SH-SY5Y (cell line): ENCODE measurements at regions not wholly inside any gene's neighbourhood (a gene's known extent, or its start where the extent isn't known, plus 50 kb on each side); places are given as distances from the start of the nearest gene placed in this dataset.

Experiments
- GATA2 ChIP-seq: IDR thresholded peaks from 2 replicates; pipeline ENCODE4 v1.6.1; 2011; ENCODE audit warnings: mild to moderate bottlenecking, low read depth, low read length
- GATA3 ChIP-seq: IDR thresholded peaks from 2 replicates; pipeline ENCODE4 v1.6.1; 2011; ENCODE audit warnings: low read depth, mild to moderate bottlenecking, low read length, moderate library complexity

DNA sequence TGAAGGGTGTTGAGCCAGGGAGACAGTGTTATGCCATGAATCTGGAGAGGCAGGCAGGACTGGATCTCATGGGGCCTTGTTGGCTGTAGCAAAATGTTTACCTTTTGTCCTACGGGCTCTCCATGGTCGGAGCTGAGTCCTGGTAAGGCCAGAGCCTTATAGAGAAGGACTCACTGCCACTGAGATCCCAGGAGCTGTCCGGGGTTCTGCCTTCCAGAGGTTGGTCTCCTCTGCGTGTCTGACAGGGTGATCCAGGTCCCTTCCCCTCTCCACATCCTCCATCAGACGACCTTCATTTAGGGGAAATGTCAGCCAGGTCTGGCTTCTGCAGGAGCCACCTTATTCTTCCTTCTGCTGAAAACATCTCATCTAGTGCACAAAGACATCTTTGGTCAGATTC, 285.2 kb upstream of the N4BP1 start:
- no peak for TF ChIP-seq GATA2
- no peak for TF ChIP-seq GATA3
